Peyer's patch (tissue), 4 donors: ENCODE measurements at regions not wholly inside any gene's neighbourhood (a gene's known extent, or its start where the extent isn't known, plus 50 kb on each side); places are given as distances from the start of the nearest gene placed in this dataset.
"Not testable (repeated sequence)": the region's sequence is repeated elsewhere in the genome, so short reads cannot be mapped to it uniquely, and the experiment has no call there.

Experiments
- CTCF ChIP-seq, 6 experiments: fragments of 450-650 bp in 4 of 6; fragments of 200-600 bp in 2 of 6; sonication (generic) in 1 of 6; IDR thresholded peaks; one replicate each; pipeline ENCODE4 v1.5.1; 2017 to 2019; ENCODE audit warnings: antibody characterized with exemption in 6 of 6, mild to moderate bottlenecking in 3 of 6, moderate library complexity in 1 of 6
- POLR2A ChIP-seq, 2 donors: fragments of 450-650 bp; IDR thresholded peaks; one replicate each; pipeline ENCODE4 v1.5.1; 2017; ENCODE audit warnings: antibody characterized with exemption in 2 of 2, mild to moderate bottlenecking in 2 of 2, moderate library complexity in 2 of 2

- TF ChIP-seq CTCF, POLR2A (IDR thresholded peaks at IDR 0.05): not testable (repeated sequence)
These were observed 207.7 kb downstream of the OTOP1 start for GRCh38 chr4:4019071-4019470.
